Muscle of arm (tissue), 1 donor: ENCODE measurements at regions not wholly inside any gene's neighbourhood (a gene's known extent, or its start where the extent isn't known, plus 50 kb on each side); places are given as distances from the start of the nearest gene placed in this dataset.
A peak's percentile ranks its signal among the peaks of the same experiment; 100 is the strongest.
"Not testable (repeated sequence)": the region's sequence is repeated elsewhere in the genome, so short reads cannot be mapped to it uniquely, and the experiment has no call there.

Experiments used
- DNase-seq: peaks from one replicate; pipeline ENCODE4 v3.0.0-alpha.2; 2013

GRCh38 chr7:136325027-136325426, 347.9 kb upstream of the MTPN start:
- peak; percentile 12 for DNase-seq

- no peak for DNase-seq
Observed at GRCh38 chr7:136324073-136324704, 347.0 kb upstream of the MTPN start.

GRCh38 chr7:136312592-136312991, 335.4 kb upstream of the MTPN start:
- no peak for DNase-seq

GRCh38 chr7:136309407-136309806, 332.2 kb upstream of the MTPN start:
- DNase-seq = no peak

GRCh38 chr7:136308230-136308629, 331.1 kb upstream of the MTPN start:
- DNase-seq = no peak

- no peak for DNase-seq
Observed at GRCh38 chr7:136303162-136303561, 326.0 kb upstream of the MTPN start.

- no peak for DNase-seq
Observed at GRCh38 chr7:136302049-136302448, 324.9 kb upstream of the MTPN start.

- no peak for DNase-seq
Observed at GRCh38 chr7:136294977-136295376, 317.8 kb upstream of the MTPN start.

- no peak for DNase-seq
Observed at GRCh38 chr7:136293841-136294391, 316.8 kb upstream of the MTPN start.

- no peak for DNase-seq
Observed at GRCh38 chr7:136293272-136293671, 316.1 kb upstream of the MTPN start.

GRCh38 chr7:136292365-136292764, 315.2 kb upstream of the MTPN start:
- no peak for DNase-seq

GRCh38 chr7:136290351-136290750, 313.2 kb upstream of the MTPN start:
- DNase-seq = no peak

GRCh38 chr7:136278057-136278456, 300.9 kb upstream of the MTPN start:
- DNase-seq = no peak

- no peak for DNase-seq
Observed at GRCh38 chr7:136275794-136276193, 298.6 kb upstream of the MTPN start.

- no peak for DNase-seq
Observed at GRCh38 chr7:136274636-136275345, 297.6 kb upstream of the MTPN start.

GRCh38 chr7:136272934-136273333, 295.8 kb upstream of the MTPN start:
- DNase-seq = no peak

GRCh38 chr7:136267822-136268221, 290.7 kb upstream of the MTPN start:
- no peak for DNase-seq

GRCh38 chr7:136266457-136266856, 289.3 kb upstream of the MTPN start:
- no peak for DNase-seq

- not testable (repeated sequence) for DNase-seq
Observed at GRCh38 chr7:136264304-136264703, 287.1 kb upstream of the MTPN start.

- DNase-seq = not testable (repeated sequence)
Observed at GRCh38 chr7:136263112-136263860, 286.1 kb upstream of the MTPN start.

GRCh38 chr7:136260591-136260990, 283.4 kb upstream of the MTPN start:
- not testable (repeated sequence) for DNase-seq

GRCh38 chr7:136259074-136259473, 281.9 kb upstream of the MTPN start:
- DNase-seq = no peak

GRCh38 chr7:136256491-136256890, 279.3 kb upstream of the MTPN start:
- DNase-seq = no peak
